ENCODE measurements at regions not wholly inside any gene's neighbourhood (a gene's known extent, or its start where the extent isn't known, plus 50 kb on each side); places are given as distances from the start of the nearest gene placed in this dataset.

- TF ChIP-seq EZH2phosphoT487 (IDR thresholded peaks at IDR 0.05; ENCODE audit: borderline replicate concordance, low read depth, low read length) (no peak), CTCF (conservative IDR thresholded peaks at IDR 0.05; ENCODE audit: low read length) (no peak)
Measured at GRCh38 chr11:37353192-37353591, 755.2 kb upstream of the RAG2 start.

Data from OCI-LY7 (cell line).